OCI-LY1 (cell line): ENCODE measurements at regions not wholly inside any gene's neighbourhood (a gene's known extent, or its start where the extent isn't known, plus 50 kb on each side); places are given as distances from the start of the nearest gene placed in this dataset.
"Not testable (repeated sequence)": the region's sequence is repeated elsewhere in the genome, so short reads cannot be mapped to it uniquely, and the experiment has no call there.

Source experiments
- H2AFZ ChIP-seq: fragments of 200-600 bp; sonication (generic), shearing (Covaris generic); 2 replicates; pipeline ENCODE4 v1.6.0; 2014; ENCODE audit warnings: antibody characterized with exemption, mild to moderate bottlenecking, low read length
- H3F3A ChIP-seq: fragments of 200-600 bp; sonication (generic), shearing (Covaris generic); 2 replicates; pipeline ENCODE4 v1.6.0; 2014; ENCODE audit warnings: mild to moderate bottlenecking, antibody characterized with exemption, low read length, moderate library complexity; ENCODE audit not compliant: insufficient read depth
- H3K27ac ChIP-seq: fragments of 200-600 bp; sonication (generic); 2 replicates; pipeline ENCODE4 v1.5.1; 2014; ENCODE audit warnings: low read length, mixed run types, mild to moderate bottlenecking, low read depth; ENCODE audit not compliant: poor library complexity, severe bottlenecking
- H3K27me3 ChIP-seq: fragments of 200-600 bp; sonication (generic); 2 replicates; pipeline ENCODE4 v1.6.0; 2014; ENCODE audit warnings: antibody characterized with exemption, mild to moderate bottlenecking, low read length, moderate library complexity; ENCODE audit not compliant: insufficient read depth
- H3K36me3 ChIP-seq: fragments of 200-600 bp; sonication (generic); 2 replicates; pipeline ENCODE4 v1.6.1; 2014; ENCODE audit warnings: mild to moderate bottlenecking, antibody characterized with exemption, low read length, moderate library complexity, mixed read lengths; ENCODE audit not compliant: insufficient read depth
- H3K4me1 ChIP-seq: fragments of 200-600 bp; sonication (generic); 2 replicates; pipeline ENCODE4 v1.5.1; 2014; ENCODE audit warnings: mild to moderate bottlenecking, low read length, moderate library complexity; ENCODE audit not compliant: insufficient read depth, severe bottlenecking
- H3K4me2 ChIP-seq: fragments of 200-600 bp; sonication (generic), shearing (Covaris generic); 2 replicates; pipeline ENCODE4 v1.6.1; 2014; ENCODE audit warnings: low read length
- H3K4me3 ChIP-seq: fragments of 200-600 bp; sonication (generic); 2 replicates; pipeline ENCODE4 v1.5.1; 2014; ENCODE audit warnings: low read length, low read depth, mild to moderate bottlenecking, mixed read lengths; ENCODE audit not compliant: poor library complexity, severe bottlenecking
- H3K79me2 ChIP-seq: fragments of 200-600 bp; shearing (Covaris generic); 2 replicates; pipeline ENCODE4 v1.6.1; 2016; ENCODE audit warnings: mixed run types, low read length, mixed read lengths; ENCODE audit not compliant: insufficient read depth
- H3K9ac ChIP-seq: fragments of 200-600 bp; sonication (generic), shearing (Covaris generic); 2 replicates; pipeline ENCODE4 v1.6.1; 2014; ENCODE audit warnings: mild to moderate bottlenecking, low read length, mixed read lengths
- H3K9me2 ChIP-seq: fragments of 200-600 bp; sonication (generic), shearing (Covaris generic); 2 replicates; pipeline ENCODE4 v1.6.1; 2014; ENCODE audit warnings: low read depth, mild to moderate bottlenecking, low read length, mixed read lengths
- H3K9me3 ChIP-seq: fragments of 200-600 bp; shearing (Covaris generic); 2 replicates; pipeline ENCODE4 v1.6.1; 2014; ENCODE audit warnings: low read length, mixed read lengths
- H4K20me1 ChIP-seq: fragments of 200-600 bp; sonication (generic), shearing (Covaris generic); 2 replicates; pipeline ENCODE4 v1.6.0; 2016; ENCODE audit warnings: mild to moderate bottlenecking, low read length; ENCODE audit not compliant: insufficient read depth
- EZH2 ChIP-seq: fragments of 200-600 bp; sonication (generic), shearing (Covaris generic); IDR thresholded peaks from 2 replicates; pipeline ENCODE4 v1.8.0; 2017; ENCODE audit warnings: borderline replicate concordance, mixed run types, mild to moderate bottlenecking, antibody characterized with exemption, low read length, moderate library complexity, mixed read lengths
- TF ChIP-seq, protein P1 (sequence below): fragments of 200-600 bp; sonication (generic), shearing (Covaris generic); IDR thresholded peaks from 2 replicates; pipeline ENCODE4 v1.5.1; 2017; ENCODE audit warnings: mild to moderate bottlenecking, antibody characterized with exemption, low read length, moderate library complexity, mixed read lengths

DNA sequence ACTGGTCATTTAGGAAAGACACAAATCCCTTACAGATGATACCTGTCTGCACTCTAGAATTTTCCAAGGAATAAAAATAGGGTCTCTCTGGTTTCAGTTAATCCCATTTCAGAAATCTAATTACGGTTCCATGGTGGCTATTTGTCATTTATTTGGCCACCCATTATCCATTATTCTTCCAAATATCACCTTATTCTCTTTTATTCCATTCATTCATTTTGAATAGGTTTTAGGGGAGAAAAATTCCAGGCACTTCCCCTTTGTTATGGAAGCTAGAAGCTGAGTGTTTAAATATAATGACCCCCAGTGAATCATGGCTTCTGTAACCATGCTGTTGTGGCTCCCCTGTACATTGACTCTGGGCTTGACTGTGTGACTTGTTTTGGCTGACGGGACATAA, 420.8 kb upstream of the DPH6 start:
- Histone ChIP-seq H3K4me2 (no peak overlapping the region), H3K4me1 (no peaks in the 10 kb centered on the region), H3K4me3 (no peak overlapping the region), H3K27ac (no peak overlapping the region), H3F3A (no peaks in the 10 kb centered on the region), H3K27me3 (no peaks in the 10 kb centered on the region), H3K9ac (no peak overlapping the region), H4K20me1 (no peaks in the 10 kb centered on the region), H2AFZ (no peak overlapping the region), H3K36me3 (no peaks in the 10 kb centered on the region), H3K9me3 (no peaks in the 10 kb centered on the region), H3K79me2 (no peaks in the 10 kb centered on the region), H3K9me2 (no peaks in the 10 kb centered on the region)
- TF ChIP-seq, protein P1, sequence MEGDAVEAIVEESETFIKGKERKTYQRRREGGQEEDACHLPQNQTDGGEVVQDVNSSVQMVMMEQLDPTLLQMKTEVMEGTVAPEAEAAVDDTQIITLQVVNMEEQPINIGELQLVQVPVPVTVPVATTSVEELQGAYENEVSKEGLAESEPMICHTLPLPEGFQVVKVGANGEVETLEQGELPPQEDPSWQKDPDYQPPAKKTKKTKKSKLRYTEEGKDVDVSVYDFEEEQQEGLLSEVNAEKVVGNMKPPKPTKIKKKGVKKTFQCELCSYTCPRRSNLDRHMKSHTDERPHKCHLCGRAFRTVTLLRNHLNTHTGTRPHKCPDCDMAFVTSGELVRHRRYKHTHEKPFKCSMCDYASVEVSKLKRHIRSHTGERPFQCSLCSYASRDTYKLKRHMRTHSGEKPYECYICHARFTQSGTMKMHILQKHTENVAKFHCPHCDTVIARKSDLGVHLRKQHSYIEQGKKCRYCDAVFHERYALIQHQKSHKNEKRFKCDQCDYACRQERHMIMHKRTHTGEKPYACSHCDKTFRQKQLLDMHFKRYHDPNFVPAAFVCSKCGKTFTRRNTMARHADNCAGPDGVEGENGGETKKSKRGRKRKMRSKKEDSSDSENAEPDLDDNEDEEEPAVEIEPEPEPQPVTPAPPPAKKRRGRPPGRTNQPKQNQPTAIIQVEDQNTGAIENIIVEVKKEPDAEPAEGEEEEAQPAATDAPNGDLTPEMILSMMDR, result no peak
- TF ChIP-seq EZH2, result no peak

DNA sequence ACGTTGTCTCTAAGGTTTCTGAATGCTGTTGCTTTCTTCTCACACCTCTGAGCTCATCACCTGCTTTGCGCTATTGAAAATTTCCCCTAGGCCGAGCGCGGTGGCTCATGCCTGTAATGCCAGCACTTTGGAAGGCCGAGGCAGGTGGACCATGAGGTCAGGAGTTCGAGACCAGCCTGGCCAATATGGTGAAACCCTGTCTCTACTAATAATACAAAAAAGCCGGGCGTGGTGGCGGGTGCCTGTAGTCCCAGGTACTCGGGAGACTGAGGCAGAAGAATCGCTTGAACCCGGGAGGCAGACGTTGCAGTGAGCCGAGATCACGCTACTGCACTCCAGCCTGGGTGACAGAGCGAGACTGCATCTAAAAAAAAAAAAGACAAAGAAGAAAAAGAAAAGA, 422.0 kb upstream of the DPH6 start:
- not testable (repeated sequence) for H3K4me3 ChIP-seq, H3K9me3 ChIP-seq, H3K9me2 ChIP-seq, H3K27ac ChIP-seq, H3K36me3 ChIP-seq, H3K27me3 ChIP-seq, H3K9ac ChIP-seq, H2AFZ ChIP-seq, H3K4me1 ChIP-seq, H4K20me1 ChIP-seq, H3K4me2 ChIP-seq, H3F3A ChIP-seq, H3K79me2 ChIP-seq

DNA sequence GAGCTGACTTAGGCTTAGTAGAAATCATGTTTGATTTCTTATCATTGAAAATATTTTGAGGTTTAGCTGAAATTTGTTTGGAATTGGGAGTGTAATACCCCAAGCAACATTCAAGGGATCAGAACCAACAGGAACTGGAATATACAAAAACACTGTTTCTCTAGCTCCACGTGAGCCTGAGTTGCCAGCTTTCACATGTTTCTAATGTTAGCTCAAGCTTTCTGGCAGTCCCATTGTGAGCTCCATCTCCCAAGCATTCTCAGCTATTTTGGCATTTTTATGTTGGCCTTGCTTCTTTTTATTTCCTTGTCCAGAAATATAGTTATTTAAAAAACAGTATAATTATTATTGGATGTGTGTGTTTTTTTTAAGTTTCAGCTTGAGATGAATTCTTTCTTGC, 427.1 kb upstream of the DPH6 start:
- H3K9me2 ChIP-seq, result no peaks in the 10 kb centered on the region
- TF ChIP-seq, protein P1, result no peak
- TF ChIP-seq EZH2, result no peak
- no peaks in the 10 kb centered on the region for H4K20me1 ChIP-seq
- no peak overlapping the region for H3K4me2 ChIP-seq
- no peaks in the 10 kb centered on the region for H3K4me1 ChIP-seq
- no peak overlapping the region for H3K4me3 ChIP-seq
- H3K27ac ChIP-seq, result no peak overlapping the region
- H3F3A ChIP-seq, result no peaks in the 10 kb centered on the region
- H3K36me3 ChIP-seq, result no peaks in the 10 kb centered on the region
- no peaks in the 10 kb centered on the region for H3K9me3 ChIP-seq
- no peak overlapping the region for H2AFZ ChIP-seq
- no peaks in the 10 kb centered on the region for H3K27me3 ChIP-seq
- no peaks in the 10 kb centered on the region for H3K79me2 ChIP-seq
- H3K9ac ChIP-seq, result no peak overlapping the region

DNA sequence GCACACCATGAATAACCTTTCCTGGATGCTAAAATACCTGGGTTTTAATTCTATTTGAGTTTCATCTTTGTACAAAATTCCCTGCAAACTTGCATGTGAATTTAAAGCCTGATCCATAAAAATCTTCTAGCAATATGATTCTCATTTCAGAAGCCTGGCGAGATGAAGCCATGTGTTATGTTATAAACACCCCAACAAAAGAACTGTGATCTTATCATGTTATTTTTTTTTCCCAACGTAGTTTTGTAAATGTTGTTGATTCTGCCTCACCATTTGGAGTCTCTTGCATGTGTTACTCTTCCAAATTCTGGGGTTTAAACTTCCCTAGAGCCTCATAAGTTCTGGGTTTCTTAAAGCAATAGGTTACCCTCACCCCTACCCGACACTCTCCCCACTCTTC, 428.1 kb upstream of the DPH6 start:
- no peaks in the 10 kb centered on the region for H3K27me3 ChIP-seq
- H3K79me2 ChIP-seq, result no peaks in the 10 kb centered on the region
- no peak overlapping the region for H3K4me3 ChIP-seq
- no peak overlapping the region for H3K9ac ChIP-seq
- no peak overlapping the region for H3K27ac ChIP-seq
- no peaks in the 10 kb centered on the region for H4K20me1 ChIP-seq
- H3K36me3 ChIP-seq, result no peaks in the 10 kb centered on the region
- no peak for TF ChIP-seq EZH2
- TF ChIP-seq, protein P1, result no peak
- H2AFZ ChIP-seq, result no peak overlapping the region
- no peak overlapping the region for H3K4me2 ChIP-seq
- no peaks in the 10 kb centered on the region for H3F3A ChIP-seq
- no peaks in the 10 kb centered on the region for H3K4me1 ChIP-seq
- no peaks in the 10 kb centered on the region for H3K9me2 ChIP-seq
- no peaks in the 10 kb centered on the region for H3K9me3 ChIP-seq
